SK-N-SH (cell line): ENCODE measurements at regions not wholly inside any gene's neighbourhood (a gene's known extent, or its start where the extent isn't known, plus 50 kb on each side); places are given as distances from the start of the nearest gene placed in this dataset.

ENCODE experiments used
- CTCF ChIA-PET: fragments of 300-600, 350-600 bp; formaldehyde crosslinking; extraction: SDS; loops from one replicate; lab custom pipeline; 2021; lab: Yijun Ruan, JAX
- POLR2A ChIA-PET: fragments of 350-600 bp; sonication (Branson Sonifier 250); formaldehyde crosslinking; extraction: SDS; loops from one replicate; lab custom pipeline; 2020; ENCODE audit warnings: antibody characterized with exemption, inconsistent platforms; lab: Yijun Ruan, JAX
- DNase-seq: peaks from one replicate; pipeline ENCODE4 v3.0.0; 2012
- H2AFZ ChIP-seq: fragments of 200-600 bp; sonication (generic); 2 replicates; pipeline ENCODE4 v1.8.1; 2016; ENCODE audit warnings: antibody characterized with exemption, mild to moderate bottlenecking, low read depth
- H3F3A ChIP-seq: fragments of 200-600 bp; sonication (generic); replicated peaks from 2 replicates; pipeline ENCODE3; 2016; ENCODE audit warnings: antibody characterized with exemption, mild to moderate bottlenecking; ENCODE audit not compliant: insufficient read depth
- H3K27ac ChIP-seq, 2 experiments: fragments of 200-500 bp in 1 of 2; fragments of 200-600 bp in 1 of 2; sonication (Bioruptor generic) in 1 of 2; sonication (generic), shearing (Covaris generic) in 1 of 2; 2 replicates each; pipeline versions ENCODE4 v1.5.1 to v1.6.1; 2014 to 2016; ENCODE audit warnings: low read depth in 2 of 2, inconsistent platforms in 1 of 2, low read length in 1 of 2, mild to moderate bottlenecking in 1 of 2, mixed read lengths in 1 of 2
- H3K27me3 ChIP-seq: fragments of 200-600 bp; sonication (generic), shearing (Covaris generic); 2 replicates; pipeline ENCODE4 v1.6.1; 2016; ENCODE audit warnings: mixed run types; ENCODE audit not compliant: insufficient read depth
- H3K36me3 ChIP-seq, 2 experiments: fragments of 200-500 bp in 1 of 2; fragments of 200-600 bp in 1 of 2; sonication (Bioruptor generic) in 1 of 2; sonication (generic) in 1 of 2; replicated peaks in 1 of 2; 2 replicates each; pipeline versions ENCODE3 to v1.5.1; 2014 to 2016; ENCODE audit warnings: low read length in 1 of 2, mild to moderate bottlenecking in 1 of 2; ENCODE audit not compliant: insufficient read depth in 2 of 2, control insufficient read depth in 1 of 2
- H3K4me1 ChIP-seq, 2 experiments: fragments of 200-500 bp in 1 of 2; fragments of 200-600 bp in 1 of 2; sonication (Bioruptor generic) in 1 of 2; sonication (generic), shearing (Covaris generic) in 1 of 2; 2 replicates each; pipeline versions ENCODE4 v1.5.1 to v1.6.1; 2014 to 2016; ENCODE audit warnings: low read depth in 1 of 2, low read length in 1 of 2, mixed run types in 1 of 2; ENCODE audit not compliant: insufficient read depth in 2 of 2, control insufficient read depth in 1 of 2
- H3K4me2 ChIP-seq: fragments of 200-600 bp; sonication (generic), shearing (Covaris generic); 2 replicates; pipeline ENCODE4 v1.6.1; 2017; ENCODE audit warnings: mixed run types
- H3K4me3 ChIP-seq, 2 experiments: fragments of 200-500 bp in 1 of 2; fragments of 200-600 bp in 1 of 2; sonication (Bioruptor generic) in 1 of 2; sonication (generic), shearing (Covaris generic) in 1 of 2; 2 replicates each; pipeline versions ENCODE4 v1.5.1 to v1.8.1; 2014 to 2016; ENCODE audit warnings: low read depth in 2 of 2, inconsistent platforms in 1 of 2, low read length in 1 of 2, mild to moderate bottlenecking in 1 of 2, mixed read lengths in 1 of 2, moderate library complexity in 1 of 2
- H3K79me2 ChIP-seq: fragments of 200-600 bp; sonication (generic); 2 replicates; pipeline ENCODE4 v1.8.1; 2017; ENCODE audit warnings: mild to moderate bottlenecking; ENCODE audit not compliant: insufficient read depth
- H3K9ac ChIP-seq: fragments of 200-600 bp; sonication (generic); 2 replicates; pipeline ENCODE4 v1.6.1; 2017; ENCODE audit warnings: mixed run types
- H3K9me2 ChIP-seq: fragments of 200-600 bp; sonication (generic); 2 replicates; pipeline ENCODE4 v1.6.1; 2017; ENCODE audit warnings: mixed run types
- H3K9me3 ChIP-seq: fragments of 200-600 bp; sonication (generic); 2 replicates; pipeline ENCODE4 v1.6.1; 2017; ENCODE audit warnings: mixed run types, mild to moderate bottlenecking, moderate library complexity
- H4K20me1 ChIP-seq: fragments of 200-600 bp; sonication (generic); 2 replicates; pipeline ENCODE4 v1.6.1; 2017; ENCODE audit warnings: mild to moderate bottlenecking, mixed run types; ENCODE audit not compliant: insufficient read depth
- CTCF ChIP-seq: fragments of 200-600 bp; sonication (generic); IDR thresholded peaks from 2 replicates; pipeline ENCODE4 v1.6.1; 2017; ENCODE audit warnings: antibody characterized with exemption, mild to moderate bottlenecking, moderate library complexity
- FOXJ3 ChIP-seq: sonication (generic); formaldehyde crosslinking; IDR thresholded peaks from 2 replicates; pipeline ENCODE4 v1.5.1; 2020; ENCODE audit warnings: mild to moderate bottlenecking, missing genetic modification reagents
- GABPA ChIP-seq: IDR thresholded peaks from 2 replicates; pipeline ENCODE4 v1.4.0; 2012; ENCODE audit warnings: low read depth, mild to moderate bottlenecking
- GATA2 ChIP-seq: sonication (generic); formaldehyde crosslinking; IDR thresholded peaks from 2 replicates; pipeline ENCODE4 v1.5.0; 2020; ENCODE audit warnings: mild to moderate bottlenecking, missing genetic modification reagents
- JUND ChIP-seq: IDR thresholded peaks from 2 replicates; pipeline ENCODE4 v1.4.0; 2012
- MAX ChIP-seq: IDR thresholded peaks from 2 replicates; pipeline ENCODE4 v1.4.0; 2012; ENCODE audit warnings: low read depth
- PBX3 ChIP-seq: IDR thresholded peaks from 2 replicates; pipeline ENCODE4; 2012
- RAD21 ChIP-seq: IDR thresholded peaks from 2 replicates; pipeline ENCODE4 v1.6.1; 2012; ENCODE audit warnings: mild to moderate bottlenecking, low read length
- RCOR1 ChIP-seq: fragments of 150-350 bp; IDR thresholded peaks from 2 replicates; pipeline ENCODE4 v1.6.1; 2017; ENCODE audit warnings: antibody characterized with exemption, low read length
- REST ChIP-seq: IDR thresholded peaks from 2 replicates; pipeline ENCODE4 v1.6.1; 2012; ENCODE audit warnings: mild to moderate bottlenecking, low read depth, low read length, moderate library complexity
- RXRA ChIP-seq: IDR thresholded peaks from 2 replicates; pipeline ENCODE4 v1.4.0; 2012; ENCODE audit warnings: low read depth, mild to moderate bottlenecking, borderline replicate concordance
- TCF12 ChIP-seq: IDR thresholded peaks from 2 replicates; pipeline ENCODE4 v1.4.0; 2012
- ZBTB33 ChIP-seq: IDR thresholded peaks from 2 replicates; pipeline ENCODE4 v1.4.0; 2012; ENCODE audit warnings: low read depth, borderline replicate concordance
- WGBS: methylation state at CpG from one replicate; pipeline ENCODE4 v1.1.6; 2017; ENCODE audit warnings: low lambda C conversion rate; 5-methylcytosine and 5-hydroxymethylcytosine counted together

- TF ChIP-seq PBX3 (no peak), MAX (no peak)
Measured at GRCh38 chr14:22158560-22158959, 430.5 kb downstream of the DAD1 start (continued).

GRCh38 chr14:22155571-22155970 lies 433.5 kb downstream of the DAD1 start:
- Histone ChIP-seq H3K4me1 (no peaks in the 10 kb centered on the region), H3K9ac (no peak overlapping the region), H3F3A (no peaks in the 10 kb centered on the region), H2AFZ (no peak overlapping the region), H3K27ac (no peak overlapping the region), H3K36me3 (no peaks in the 10 kb centered on the region), H3K27me3 (no peaks in the 10 kb centered on the region), H3K9me2 (no peaks in the 10 kb centered on the region), H3K4me2 (no peak overlapping the region), H4K20me1 (no peaks in the 10 kb centered on the region), H3K4me3 (no peak overlapping the region), H3K79me2 (no peaks in the 10 kb centered on the region), H3K9me3 (no peaks in the 10 kb centered on the region)
- ChIA-PET CTCF (no interaction called here), POLR2A (no interaction called here)
- 13% methylated on average over 2 of the region's 2 CpGs for WGBS
- DNase-seq = no peak
- no peak for TF ChIP-seq RAD21
- TF ChIP-seq ZBTB33 = no peak
- no peak for TF ChIP-seq RCOR1
- TF ChIP-seq GATA2 (CRISPR knock-in tag) = no peak
- no peak for TF ChIP-seq TCF12
- no peak for TF ChIP-seq MAX
- no peak for TF ChIP-seq FOXJ3 (CRISPR knock-in tag)
- no peak for TF ChIP-seq JUND
- no peak for TF ChIP-seq RXRA
- no peak for TF ChIP-seq REST
- no peak for TF ChIP-seq CTCF
- no peak for TF ChIP-seq GABPA
